Fibroblast of pulmonary artery (primary cell): ENCODE measurements at regions not wholly inside any gene's neighbourhood (a gene's known extent, or its start where the extent isn't known, plus 50 kb on each side); places are given as distances from the start of the nearest gene placed in this dataset.

Source experiments
- DNase-seq: peaks from one replicate; pipeline ENCODE4 v3.0.0-alpha.2; 2010; ENCODE audit warnings: low read depth
- H3K4me3 ChIP-seq: replicated peaks from 2 replicates; pipeline ENCODE4 v1.5.1; 2011; ENCODE audit warnings: low read depth, mild to moderate bottlenecking, control low read depth, low read length, moderate library complexity
- TF ChIP-seq, protein P1 (sequence below): IDR thresholded peaks from 2 replicates; pipeline ENCODE4 v1.5.1; 2011; ENCODE audit warnings: mild to moderate bottlenecking, control low read depth, low read length, inconsistent platforms; ENCODE audit errors: missing control alignments

DNA sequence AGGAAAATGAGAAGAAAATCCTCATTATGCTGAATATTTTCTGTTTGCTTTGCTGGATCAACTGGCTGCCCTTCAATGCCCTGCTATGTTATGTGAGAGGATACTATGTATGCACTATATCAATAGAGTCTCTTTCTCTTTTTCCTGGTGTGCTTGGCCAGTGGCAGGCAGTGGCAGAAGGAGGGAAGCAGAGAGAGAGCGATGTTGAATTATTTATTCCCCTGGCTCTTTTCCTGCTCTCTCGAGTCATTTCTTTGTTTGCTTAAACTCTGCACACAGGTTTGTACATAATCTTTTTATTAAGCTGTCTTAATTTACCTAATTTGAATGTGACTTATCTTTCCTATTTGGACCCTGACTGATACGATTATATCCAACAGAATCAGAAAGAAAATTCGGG is 1727.3 kb downstream of the SUCLG1 start:
- TF ChIP-seq, protein P1, sequence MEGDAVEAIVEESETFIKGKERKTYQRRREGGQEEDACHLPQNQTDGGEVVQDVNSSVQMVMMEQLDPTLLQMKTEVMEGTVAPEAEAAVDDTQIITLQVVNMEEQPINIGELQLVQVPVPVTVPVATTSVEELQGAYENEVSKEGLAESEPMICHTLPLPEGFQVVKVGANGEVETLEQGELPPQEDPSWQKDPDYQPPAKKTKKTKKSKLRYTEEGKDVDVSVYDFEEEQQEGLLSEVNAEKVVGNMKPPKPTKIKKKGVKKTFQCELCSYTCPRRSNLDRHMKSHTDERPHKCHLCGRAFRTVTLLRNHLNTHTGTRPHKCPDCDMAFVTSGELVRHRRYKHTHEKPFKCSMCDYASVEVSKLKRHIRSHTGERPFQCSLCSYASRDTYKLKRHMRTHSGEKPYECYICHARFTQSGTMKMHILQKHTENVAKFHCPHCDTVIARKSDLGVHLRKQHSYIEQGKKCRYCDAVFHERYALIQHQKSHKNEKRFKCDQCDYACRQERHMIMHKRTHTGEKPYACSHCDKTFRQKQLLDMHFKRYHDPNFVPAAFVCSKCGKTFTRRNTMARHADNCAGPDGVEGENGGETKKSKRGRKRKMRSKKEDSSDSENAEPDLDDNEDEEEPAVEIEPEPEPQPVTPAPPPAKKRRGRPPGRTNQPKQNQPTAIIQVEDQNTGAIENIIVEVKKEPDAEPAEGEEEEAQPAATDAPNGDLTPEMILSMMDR, result no peak
- no peak for DNase-seq
- H3K4me3 ChIP-seq, result no peak overlapping the region

GRCh38 chr2:82730811-82731210 is 1728.3 kb downstream of the SUCLG1 start:
- TF ChIP-seq, protein P1, result no peak
- H3K4me3 ChIP-seq, result no peak overlapping the region
- DNase-seq, result no peak

GRCh38 chr2:82728090-82728489 is 1731.0 kb downstream of the SUCLG1 start:
- DNase-seq, result no peak
- TF ChIP-seq, protein P1, result no peak
- no peak overlapping the region for H3K4me3 ChIP-seq

GRCh38 chr2:82708681-82709080 is 1750.4 kb downstream of the SUCLG1 start:
- TF ChIP-seq, protein P1, result no peak
- no peak for DNase-seq
- H3K4me3 ChIP-seq, result no peak overlapping the region

- H3K4me3 ChIP-seq, result no peak overlapping the region
- TF ChIP-seq, protein P1, result no peak
- DNase-seq, result no peak
These were observed 1761.8 kb downstream of the SUCLG1 start for GRCh38 chr2:82697231-82697630.

DNA sequence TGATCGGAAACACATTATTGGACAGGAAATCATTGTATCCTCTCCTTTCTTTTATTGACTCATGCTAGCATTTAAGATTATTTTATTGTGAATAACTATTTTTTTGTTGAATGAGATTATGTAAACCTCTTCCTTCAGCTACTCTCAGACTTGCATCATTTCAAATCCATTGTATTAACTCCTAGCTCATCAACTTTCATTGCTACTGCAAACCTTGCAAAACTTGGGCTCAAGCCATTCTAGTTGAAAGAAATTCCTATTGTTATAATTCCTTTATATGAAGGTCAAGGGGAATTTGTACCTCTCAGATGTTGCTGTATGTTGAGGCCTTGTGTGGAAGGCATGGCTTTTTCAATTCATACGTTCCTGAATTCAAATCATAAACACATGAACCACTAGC is 1764.6 kb downstream of the SUCLG1 start:
- H3K4me3 ChIP-seq, result no peak overlapping the region
- TF ChIP-seq, protein P1, result no peak
- DNase-seq, result peak; percentile 72

- TF ChIP-seq, protein P1, result no peak
- H3K4me3 ChIP-seq, result no peak overlapping the region
- DNase-seq, result no peak
These were observed 1768.2 kb downstream of the SUCLG1 start for GRCh38 chr2:82690757-82691411.
